Upper lobe of right lung (tissue), 1 donor: ENCODE measurements at regions not wholly inside any gene's neighbourhood (a gene's known extent, or its start where the extent isn't known, plus 50 kb on each side); places are given as distances from the start of the nearest gene placed in this dataset.

Source experiments
- ATAC-seq: fragments of 200-7000 bp; cut with Tn5 transposase; one replicate; pipeline ENCODE4 v1.9.1; 2020; ENCODE audit warnings: mild to moderate bottlenecking, moderate library complexity
- DNase-seq: peaks from one replicate; pipeline ENCODE4 v3.0.0-alpha.2; 2020
- H3K27ac ChIP-seq: fragments of 200-600 bp; one replicate; pipeline ENCODE4 v1.8.0; 2022
- H3K27me3 ChIP-seq: fragments of 200-600 bp; one replicate; pipeline ENCODE4 v1.8.0; 2022; ENCODE audit warnings: mild to moderate bottlenecking
- H3K36me3 ChIP-seq: fragments of 200-600 bp; one replicate; pipeline ENCODE4 v1.8.0; 2022
- H3K4me1 ChIP-seq: fragments of 200-600 bp; one replicate; pipeline ENCODE4 v1.8.0; 2022
- H3K4me3 ChIP-seq: fragments of 200-600 bp; one replicate; pipeline ENCODE4 v1.8.0; 2022; ENCODE audit warnings: mild to moderate bottlenecking
- H3K9me3 ChIP-seq: fragments of 200-600 bp; one replicate; pipeline ENCODE4 v1.8.0; 2022
- intact Hi-C: fragments of 100-400 bp; cut with DNase I; formaldehyde crosslinking; loops from one replicate; pipeline ENCODE4 v1.11.0; 2022
- TF ChIP-seq, protein P1 (sequence below): fragments of 200-600 bp; IDR thresholded peaks from one replicate; pipeline ENCODE4 v1.8.0; 2022; ENCODE audit warnings: antibody characterized with exemption
- donor health status: DM: no; HTN: yes; CAD: no; lungs with severe emphysema.

DNA sequence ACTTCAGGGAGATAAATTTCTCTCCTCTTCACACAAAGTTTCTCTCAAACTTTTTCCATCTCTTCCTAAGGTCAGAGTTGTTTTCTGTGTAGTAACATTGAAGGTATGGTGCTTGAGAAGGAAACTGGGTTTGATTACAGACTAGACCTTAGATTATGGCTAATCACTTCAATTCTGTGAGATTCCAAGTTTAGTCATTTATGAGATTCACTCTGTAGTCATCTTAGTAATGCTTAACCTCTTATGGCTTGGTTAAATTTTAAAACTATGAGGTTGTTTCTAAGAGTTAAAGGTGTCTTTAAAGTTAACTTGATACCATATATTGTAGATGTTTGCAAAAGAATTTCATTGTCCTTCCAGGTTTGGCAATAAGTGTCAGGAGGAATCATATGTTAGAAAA is 1092.2 kb downstream of the KCNT2 start:
- intact Hi-C loops = no loop called here
- no peak overlapping the region for H3K27ac ChIP-seq
- no peaks in the 10 kb centered on the region for H3K9me3 ChIP-seq
- no peak overlapping the region for H3K4me3 ChIP-seq
- no peaks in the 10 kb centered on the region for H3K27me3 ChIP-seq
- ATAC-seq = no peak
- H3K36me3 ChIP-seq = no peaks in the 10 kb centered on the region
- TF ChIP-seq, protein P1, sequence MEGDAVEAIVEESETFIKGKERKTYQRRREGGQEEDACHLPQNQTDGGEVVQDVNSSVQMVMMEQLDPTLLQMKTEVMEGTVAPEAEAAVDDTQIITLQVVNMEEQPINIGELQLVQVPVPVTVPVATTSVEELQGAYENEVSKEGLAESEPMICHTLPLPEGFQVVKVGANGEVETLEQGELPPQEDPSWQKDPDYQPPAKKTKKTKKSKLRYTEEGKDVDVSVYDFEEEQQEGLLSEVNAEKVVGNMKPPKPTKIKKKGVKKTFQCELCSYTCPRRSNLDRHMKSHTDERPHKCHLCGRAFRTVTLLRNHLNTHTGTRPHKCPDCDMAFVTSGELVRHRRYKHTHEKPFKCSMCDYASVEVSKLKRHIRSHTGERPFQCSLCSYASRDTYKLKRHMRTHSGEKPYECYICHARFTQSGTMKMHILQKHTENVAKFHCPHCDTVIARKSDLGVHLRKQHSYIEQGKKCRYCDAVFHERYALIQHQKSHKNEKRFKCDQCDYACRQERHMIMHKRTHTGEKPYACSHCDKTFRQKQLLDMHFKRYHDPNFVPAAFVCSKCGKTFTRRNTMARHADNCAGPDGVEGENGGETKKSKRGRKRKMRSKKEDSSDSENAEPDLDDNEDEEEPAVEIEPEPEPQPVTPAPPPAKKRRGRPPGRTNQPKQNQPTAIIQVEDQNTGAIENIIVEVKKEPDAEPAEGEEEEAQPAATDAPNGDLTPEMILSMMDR = no peak
- no peaks in the 10 kb centered on the region for H3K4me1 ChIP-seq
- DNase-seq = no peak

DNA sequence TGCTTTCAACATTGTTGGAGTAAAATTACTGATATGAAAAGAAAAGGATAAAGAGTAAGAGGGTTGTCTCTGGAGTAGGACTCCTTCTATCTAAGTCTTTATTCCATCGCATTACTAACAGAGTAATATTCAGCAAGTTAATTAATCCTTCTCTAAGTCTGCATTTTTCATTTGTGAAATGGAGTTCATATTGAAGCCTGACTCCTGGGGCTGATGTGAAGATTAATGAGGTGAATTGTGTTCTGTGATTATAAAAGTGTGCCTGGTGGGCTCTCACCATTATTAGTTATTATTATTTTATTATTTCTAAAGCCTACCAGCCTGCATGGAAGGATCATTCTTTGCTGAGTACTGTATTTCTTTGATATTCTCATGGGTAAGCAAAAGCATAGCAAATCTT is 1096.7 kb downstream of the KCNT2 start:
- Histone ChIP-seq H3K27ac (no peak overlapping the region), H3K4me3 (no peak overlapping the region), H3K27me3 (no peaks in the 10 kb centered on the region), H3K36me3 (no peaks in the 10 kb centered on the region), H3K9me3 (no peaks in the 10 kb centered on the region), H3K4me1 (no peaks in the 10 kb centered on the region)
- intact Hi-C loops = no loop called here
- no peak for DNase-seq
- TF ChIP-seq, protein P1 = no peak
- no peak for ATAC-seq

DNA sequence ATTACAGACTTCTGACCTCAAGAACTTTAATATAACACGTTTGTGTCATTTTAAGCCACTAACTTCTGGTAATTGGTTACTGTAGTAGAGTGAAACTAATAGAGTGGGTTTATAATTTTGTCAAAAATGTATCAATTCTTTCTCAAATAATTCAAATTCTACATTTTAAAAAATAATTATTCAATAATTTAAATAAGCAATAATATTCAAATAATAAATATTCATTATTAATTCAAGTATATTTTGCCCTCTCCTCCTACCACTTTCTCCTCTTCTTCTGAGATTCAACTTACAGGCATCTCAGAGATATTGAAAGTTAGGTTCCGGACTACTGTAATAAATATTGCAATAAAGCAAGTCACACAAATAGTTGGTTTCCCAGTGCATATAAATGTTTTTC is 1107.1 kb downstream of the KCNT2 start:
- no peak for ATAC-seq
- DNase-seq = no peak
- H3K27me3 ChIP-seq = no peaks in the 10 kb centered on the region
- no peaks in the 10 kb centered on the region for H3K4me1 ChIP-seq
- TF ChIP-seq, protein P1 = no peak
- H3K36me3 ChIP-seq = no peaks in the 10 kb centered on the region
- H3K27ac ChIP-seq = no peak overlapping the region
- no peaks in the 10 kb centered on the region for H3K9me3 ChIP-seq
- H3K4me3 ChIP-seq = no peak overlapping the region
- intact Hi-C loops = no loop called here

DNA sequence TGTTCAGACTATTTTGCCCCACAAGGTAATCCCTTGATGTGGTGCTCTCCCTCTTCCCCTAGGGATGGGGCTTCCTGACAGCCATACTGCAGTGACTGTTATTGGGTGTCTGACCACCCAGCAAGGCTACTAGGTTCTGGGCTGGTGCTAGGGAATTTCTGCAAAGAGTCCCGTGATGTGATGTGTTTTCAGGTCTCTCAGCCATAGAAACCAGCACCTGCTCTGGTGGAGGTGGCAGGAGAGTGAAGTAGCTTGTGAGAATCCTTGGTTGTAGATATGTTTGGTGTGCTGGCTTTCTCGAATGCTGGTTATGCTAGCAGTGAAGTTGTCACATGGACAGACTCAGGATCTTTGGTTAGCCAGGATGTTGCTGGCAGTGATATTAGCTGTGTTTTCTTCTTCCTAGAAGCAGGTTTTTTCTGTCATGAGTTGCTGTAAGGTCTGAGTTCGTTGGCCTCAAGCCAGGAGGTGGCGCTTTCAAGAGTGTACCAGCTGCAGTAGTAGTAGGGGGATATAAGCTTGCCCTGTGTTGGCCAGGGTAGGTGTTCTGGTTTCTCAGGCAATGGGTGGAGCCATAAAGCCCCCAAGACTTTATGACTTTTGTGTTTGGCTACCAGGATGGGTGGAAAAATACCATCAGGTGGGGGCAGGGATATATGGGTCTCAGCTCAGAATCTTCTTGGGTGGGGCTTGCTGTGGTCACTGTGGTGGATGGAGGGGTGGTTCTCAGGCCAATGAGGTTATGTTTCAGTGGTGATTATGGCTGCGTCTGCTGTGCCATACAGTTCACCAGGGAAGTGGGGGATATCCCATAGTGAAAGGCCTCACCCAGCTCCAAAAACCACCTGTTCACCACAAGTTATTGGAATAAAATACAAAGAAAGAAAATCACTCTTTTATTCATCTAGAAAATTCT is 1112.3 kb downstream of the KCNT2 start:
- TF ChIP-seq, protein P1 = no peak
- no peaks in the 10 kb centered on the region for H3K9me3 ChIP-seq

DNA sequence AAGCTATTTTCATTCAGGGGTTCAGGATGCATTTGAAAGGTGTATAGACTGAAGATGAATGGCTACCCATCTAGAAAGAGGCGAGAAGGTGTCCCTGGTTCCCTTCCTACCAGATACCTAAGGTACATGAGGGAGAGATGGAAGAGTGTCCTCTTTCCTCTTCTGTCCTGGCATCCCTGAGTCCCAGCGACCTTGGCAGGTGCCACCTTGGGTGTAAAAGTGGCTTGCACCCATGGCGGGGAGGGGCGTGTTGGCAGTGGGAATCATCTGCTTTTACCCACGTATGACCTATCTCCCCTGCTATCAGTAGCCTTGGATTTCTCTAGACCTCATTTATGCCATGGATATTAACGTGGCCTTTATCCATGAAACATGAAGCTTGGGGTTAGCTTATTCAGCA is 1126.1 kb downstream of the KCNT2 start:
- Histone ChIP-seq H3K36me3 (no peaks in the 10 kb centered on the region), H3K9me3 (no peaks in the 10 kb centered on the region), H3K27ac (no peak overlapping the region), H3K4me1 (no peaks in the 10 kb centered on the region), H3K4me3 (no peak overlapping the region), H3K27me3 (no peaks in the 10 kb centered on the region)
- TF ChIP-seq, protein P1 = no peak
- no peak for ATAC-seq
- DNase-seq = no peak
- intact Hi-C loops = no loop called here

More for the DNA sequence above, 1112.3 kb downstream of the KCNT2 start:
- Histone ChIP-seq H3K36me3 (no peaks in the 10 kb centered on the region), H3K4me1 (no peaks in the 10 kb centered on the region), H3K27ac (no peak overlapping the region), H3K27me3 (no peaks in the 10 kb centered on the region), H3K4me3 (no peak overlapping the region)
- intact Hi-C loops = no loop called here
- DNase-seq (no peak), ATAC-seq (no peak)
